PC-9 (cell line): ENCODE measurements at regions not wholly inside any gene's neighbourhood (a gene's known extent, or its start where the extent isn't known, plus 50 kb on each side); places are given as distances from the start of the nearest gene placed in this dataset.
"Not testable (repeated sequence)": the region's sequence is repeated elsewhere in the genome, so short reads cannot be mapped to it uniquely, and the experiment has no call there.

Source experiments
- BruUV-seq: library from RNA; stranded (reverse); fragments of 400-500 nt; replicated peaks from 2 replicates; lab custom pipeline; 2021; lab: Mats Ljungman, UMichigan
- CTCF ChIA-PET: fragments of 300-600 bp; sonication (Branson Sonifier 250); formaldehyde crosslinking; loops from one replicate; lab custom pipeline; 2022; ENCODE audit warnings: antibody characterized with exemption; lab: Charles Lee
- POLR2A ChIA-PET: fragments of 300-600 bp; sonication (Branson Sonifier 250); formaldehyde crosslinking; loops from one replicate; lab custom pipeline; 2022; ENCODE audit warnings: antibody characterized with exemption; ENCODE audit not compliant: unreplicated experiment; lab: Charles Lee
- DNase-seq, 2 experiments: peaks; one replicate each; pipeline versions ENCODE4 v3.0.0 to v3.0.0-alpha.2; 2015 to 2022; ENCODE audit warnings: mixed read lengths in 1 of 2
- H2AFZ ChIP-seq: fragments of 200-600 bp; sonication (generic); 2 replicates; pipeline ENCODE4 v1.8.1; 2017; ENCODE audit warnings: antibody characterized with exemption
- H3F3A ChIP-seq: fragments of 200-600 bp; sonication (generic); 2 replicates; pipeline ENCODE4 v1.8.1; 2017; ENCODE audit warnings: antibody characterized with exemption, mild to moderate bottlenecking, low read depth; ENCODE audit not compliant: insufficient read depth
- H3K27ac ChIP-seq: fragments of 200-600 bp; sonication (generic); 2 replicates; pipeline ENCODE4 v1.6.1; 2016; ENCODE audit warnings: mixed run types
- H3K27me3 ChIP-seq: fragments of 200-600 bp; sonication (generic); 2 replicates; pipeline ENCODE4 v1.6.1; 2016; ENCODE audit warnings: low read depth, mixed run types; ENCODE audit not compliant: insufficient read depth
- H3K36me3 ChIP-seq: fragments of 200-600 bp; sonication (generic); 2 replicates; pipeline ENCODE4 v1.6.1; 2016; ENCODE audit warnings: low read depth, mixed run types
- H3K4me1 ChIP-seq: fragments of 200-600 bp; sonication (generic); replicated peaks from 2 replicates; pipeline ENCODE4 v1.6.1; 2016; ENCODE audit warnings: mixed run types; ENCODE audit not compliant: insufficient read depth
- H3K4me2 ChIP-seq: fragments of 200-600 bp; sonication (generic); 2 replicates; pipeline ENCODE4 v1.6.1; 2017; ENCODE audit warnings: mixed run types
- H3K4me3 ChIP-seq: fragments of 200-600 bp; sonication (generic); 2 replicates; pipeline ENCODE4 v1.6.1; 2016; ENCODE audit warnings: mixed run types
- H3K79me2 ChIP-seq: fragments of 200-600 bp; sonication (generic); 2 replicates; pipeline ENCODE4 v1.6.1; 2017; ENCODE audit warnings: low read depth, mixed run types
- H3K9me2 ChIP-seq: fragments of 200-600 bp; sonication (generic); 2 replicates; pipeline ENCODE4 v1.8.1; 2017; ENCODE audit warnings: mild to moderate bottlenecking; ENCODE audit not compliant: insufficient read depth
- H3K9me3 ChIP-seq: fragments of 200-600 bp; sonication (generic); 2 replicates; pipeline ENCODE4 v1.8.1; 2016; ENCODE audit warnings: low read depth; ENCODE audit not compliant: insufficient read depth
- H4K20me1 ChIP-seq: fragments of 200-600 bp; sonication (generic); 2 replicates; pipeline ENCODE4 v1.8.1; 2017; ENCODE audit not compliant: insufficient read depth
- EZH2 ChIP-seq: fragments of 200-600 bp; sonication (generic); IDR thresholded peaks from 2 replicates; pipeline ENCODE4 v1.8.0; 2017; ENCODE audit warnings: antibody characterized with exemption, low read depth
- intact Hi-C: fragments of 100-400 bp; cut with micrococcal nuclease; formaldehyde crosslinking; loops from one replicate; pipeline ENCODE4 v1.10.0; 2022; ENCODE audit not compliant: unreplicated experiment
- TF ChIP-seq, protein P1 (sequence below): fragments of 200-600 bp; sonication (generic); conservative IDR thresholded peaks from 2 replicates; pipeline ENCODE4 v1.6.1; 2017; ENCODE audit warnings: mixed run types, antibody characterized with exemption, mild to moderate bottlenecking, moderate library complexity

- no TSS peak for BruUV-seq
- intact Hi-C loops: no loop called here
- no peaks in the 10 kb centered on the region for H3K79me2 ChIP-seq
- peaks cover 96% of the 10 kb centered on the region for H3K27me3 ChIP-seq
- H3K27ac ChIP-seq: no peak overlapping the region
- ChIA-PET CTCF (no interaction called here), POLR2A (no interaction called here)
- TF ChIP-seq EZH2: no peak; the same call in 1 of the 2 replicates
- TF ChIP-seq, protein P1, sequence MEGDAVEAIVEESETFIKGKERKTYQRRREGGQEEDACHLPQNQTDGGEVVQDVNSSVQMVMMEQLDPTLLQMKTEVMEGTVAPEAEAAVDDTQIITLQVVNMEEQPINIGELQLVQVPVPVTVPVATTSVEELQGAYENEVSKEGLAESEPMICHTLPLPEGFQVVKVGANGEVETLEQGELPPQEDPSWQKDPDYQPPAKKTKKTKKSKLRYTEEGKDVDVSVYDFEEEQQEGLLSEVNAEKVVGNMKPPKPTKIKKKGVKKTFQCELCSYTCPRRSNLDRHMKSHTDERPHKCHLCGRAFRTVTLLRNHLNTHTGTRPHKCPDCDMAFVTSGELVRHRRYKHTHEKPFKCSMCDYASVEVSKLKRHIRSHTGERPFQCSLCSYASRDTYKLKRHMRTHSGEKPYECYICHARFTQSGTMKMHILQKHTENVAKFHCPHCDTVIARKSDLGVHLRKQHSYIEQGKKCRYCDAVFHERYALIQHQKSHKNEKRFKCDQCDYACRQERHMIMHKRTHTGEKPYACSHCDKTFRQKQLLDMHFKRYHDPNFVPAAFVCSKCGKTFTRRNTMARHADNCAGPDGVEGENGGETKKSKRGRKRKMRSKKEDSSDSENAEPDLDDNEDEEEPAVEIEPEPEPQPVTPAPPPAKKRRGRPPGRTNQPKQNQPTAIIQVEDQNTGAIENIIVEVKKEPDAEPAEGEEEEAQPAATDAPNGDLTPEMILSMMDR: no peak
- H3K9me3 ChIP-seq: peaks cover 6% of the 10 kb centered on the region; the same call in 1 of the 2 replicates
- DNase-seq: no peak
- no peaks in the 10 kb centered on the region for H3K9me2 ChIP-seq
- H2AFZ ChIP-seq: no peak overlapping the region
- no peaks in the 10 kb centered on the region for H4K20me1 ChIP-seq
- H3F3A ChIP-seq: no peaks in the 10 kb centered on the region
- no peaks in the 10 kb centered on the region for H3K4me1 ChIP-seq
- H3K4me2 ChIP-seq: no peak overlapping the region
- H3K36me3 ChIP-seq: no peaks in the 10 kb centered on the region
- H3K4me3 ChIP-seq: no peak overlapping the region
Measured at GRCh38 chr12:124217508-124218242, 77.2 kb upstream of the RFLNA start.

- ChIA-PET CTCF (no interaction called here), POLR2A (no interaction called here)
- BruUV-seq: no TSS peak
- no peak overlapping the region for H3K4me3 ChIP-seq
- H3K9me3 ChIP-seq: peaks cover 6% of the 10 kb centered on the region; the same call in 1 of the 2 replicates
- TF ChIP-seq EZH2: no peak
- TF ChIP-seq, protein P1: no peak
- H3F3A ChIP-seq: no peaks in the 10 kb centered on the region
- no peaks in the 10 kb centered on the region for H3K79me2 ChIP-seq
- no peaks in the 10 kb centered on the region for H4K20me1 ChIP-seq
- no peak overlapping the region for H3K27ac ChIP-seq
- no peaks in the 10 kb centered on the region for H3K36me3 ChIP-seq
- H3K27me3 ChIP-seq: peaks cover 97% of the 10 kb centered on the region
- H2AFZ ChIP-seq: no peak overlapping the region
- no peak for DNase-seq
- H3K4me2 ChIP-seq: no peak overlapping the region
- no peaks in the 10 kb centered on the region for H3K9me2 ChIP-seq
- intact Hi-C loops: no loop called here
- H3K4me1 ChIP-seq: no peaks in the 10 kb centered on the region
Measured at GRCh38 chr12:124218243-124218560, 76.7 kb upstream of the RFLNA start.

- H3K27ac ChIP-seq, H3K4me1 ChIP-seq, POLR2A ChIA-PET, H3K36me3 ChIP-seq, H2AFZ ChIP-seq, H3K9me2 ChIP-seq, intact Hi-C loops, H3K4me3 ChIP-seq, H3K9me3 ChIP-seq, H3F3A ChIP-seq, BruUV-seq, H3K79me2 ChIP-seq, DNase-seq, H3K4me2 ChIP-seq, H4K20me1 ChIP-seq: not testable (repeated sequence)
- peaks cover 97% of the 10 kb centered on the region for H3K27me3 ChIP-seq
- CTCF ChIA-PET: interaction anchor here (0.6 kb wide), 1 partner anchor 170 kb away, joined by 4 read pairs; no protein-coding TSS in a partner anchor
Measured at GRCh38 chr12:124218650-124219049, 76.2 kb upstream of the RFLNA start.
